MM.1S (cell line): ENCODE measurements at regions not wholly inside any gene's neighbourhood (a gene's known extent, or its start where the extent isn't known, plus 50 kb on each side); places are given as distances from the start of the nearest gene placed in this dataset.

Experiments used
- EZH2 ChIP-seq: fragments of 300-600 bp; sonication (generic); optimal IDR thresholded peaks from 2 replicates; pipeline ENCODE3; 2017; ENCODE audit warnings: low read depth, mild to moderate bottlenecking, antibody characterized with exemption, low read length, mixed read lengths
- EZH2phosphoT487 ChIP-seq: fragments of 300-600 bp; sonication (generic); IDR thresholded peaks from 2 replicates; pipeline ENCODE4 v1.6.1; 2018; ENCODE audit warnings: antibody characterized with exemption, low read length

DNA sequence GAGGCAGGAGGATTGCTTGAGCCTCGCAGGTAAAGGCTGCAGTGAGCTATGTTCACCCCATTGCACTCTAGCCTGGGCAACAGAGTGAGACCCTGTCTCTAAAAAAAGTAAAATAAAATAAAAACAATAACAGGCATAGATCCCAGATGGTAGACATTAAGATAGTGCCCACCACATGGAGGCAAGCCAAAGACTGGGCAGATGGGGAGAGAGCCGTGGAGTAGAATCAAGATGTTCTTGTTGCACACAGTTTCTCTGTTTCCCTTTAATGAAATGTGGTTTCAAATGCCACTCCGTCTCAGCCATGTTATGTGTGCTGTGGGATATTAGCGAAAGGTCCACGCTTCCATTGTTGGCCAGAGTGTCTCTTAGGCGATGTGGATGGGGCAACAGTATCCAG is 63.8 kb upstream of the TBL1X start:
- no peak for TF ChIP-seq EZH2phosphoT487
- TF ChIP-seq EZH2 = no peak
